ENCODE measurements at regions not wholly inside any gene's neighbourhood (a gene's known extent, or its start where the extent isn't known, plus 50 kb on each side); places are given as distances from the start of the nearest gene placed in this dataset.

DNA sequence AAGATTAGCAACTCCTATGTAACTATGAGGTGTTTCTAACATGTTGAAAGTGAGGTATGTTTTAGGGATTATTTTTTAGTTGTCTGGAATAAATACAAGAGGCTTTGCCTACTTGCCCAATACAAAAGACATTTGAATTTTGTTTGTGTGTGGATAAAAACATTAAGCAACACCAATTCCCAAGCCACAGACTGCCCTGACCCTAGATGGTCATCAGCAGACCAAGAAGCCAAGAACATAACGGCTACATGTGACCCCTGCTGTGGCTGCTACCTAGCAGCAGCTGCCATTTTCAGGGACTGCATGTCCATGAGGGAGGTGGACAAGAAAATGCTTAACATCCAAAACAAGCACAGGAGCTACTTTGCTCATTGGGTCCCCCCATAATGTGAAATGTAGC lies 70.5 kb upstream of the QRFPR start:
- H3K27me3 ChIP-seq (replicated peaks; ENCODE audit: insufficient read depth, low read depth, low read length, poor library complexity), result no peaks in the 10 kb centered on the region
- no peak for DNase-seq (ENCODE audit: low spot score)
- H3K9me3 ChIP-seq (ENCODE audit: low read depth, low read length, poor library complexity, severe bottlenecking), result no peaks in the 10 kb centered on the region
- no peak overlapping the region for H3K4me3 ChIP-seq (ENCODE audit: low read depth, low read length, poor library complexity, severe bottlenecking)
- TF ChIP-seq EZH2 (IDR thresholded peaks at IDR 0.05; ENCODE audit: borderline replicate concordance, low read depth, low read length, poor library complexity, severe bottlenecking), result no peak
- TF ChIP-seq, protein P1, sequence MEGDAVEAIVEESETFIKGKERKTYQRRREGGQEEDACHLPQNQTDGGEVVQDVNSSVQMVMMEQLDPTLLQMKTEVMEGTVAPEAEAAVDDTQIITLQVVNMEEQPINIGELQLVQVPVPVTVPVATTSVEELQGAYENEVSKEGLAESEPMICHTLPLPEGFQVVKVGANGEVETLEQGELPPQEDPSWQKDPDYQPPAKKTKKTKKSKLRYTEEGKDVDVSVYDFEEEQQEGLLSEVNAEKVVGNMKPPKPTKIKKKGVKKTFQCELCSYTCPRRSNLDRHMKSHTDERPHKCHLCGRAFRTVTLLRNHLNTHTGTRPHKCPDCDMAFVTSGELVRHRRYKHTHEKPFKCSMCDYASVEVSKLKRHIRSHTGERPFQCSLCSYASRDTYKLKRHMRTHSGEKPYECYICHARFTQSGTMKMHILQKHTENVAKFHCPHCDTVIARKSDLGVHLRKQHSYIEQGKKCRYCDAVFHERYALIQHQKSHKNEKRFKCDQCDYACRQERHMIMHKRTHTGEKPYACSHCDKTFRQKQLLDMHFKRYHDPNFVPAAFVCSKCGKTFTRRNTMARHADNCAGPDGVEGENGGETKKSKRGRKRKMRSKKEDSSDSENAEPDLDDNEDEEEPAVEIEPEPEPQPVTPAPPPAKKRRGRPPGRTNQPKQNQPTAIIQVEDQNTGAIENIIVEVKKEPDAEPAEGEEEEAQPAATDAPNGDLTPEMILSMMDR (conservative IDR thresholded peaks at IDR 0.05; ENCODE audit: low read depth, low read length), result no peak
- intact Hi-C loops (cut with micrococcal nuclease; ENCODE audit: unreplicated experiment), result no loop called here
- H3K36me3 ChIP-seq (ENCODE audit: insufficient read depth, low read length, poor library complexity, severe bottlenecking), result no peaks in the 10 kb centered on the region
- H3K4me1 ChIP-seq (ENCODE audit: insufficient read depth, low read length, poor library complexity, severe bottlenecking), result peaks cover 4% of the 10 kb centered on the region
- POLR2A ChIA-PET (ENCODE audit: low non-redundant PET), result no interaction called here
- H3K27ac ChIP-seq (ENCODE audit: low read depth, low read length, poor library complexity, severe bottlenecking), result no peak overlapping the region
- CTCF ChIA-PET, result no interaction called here
- BruUV-seq (replicated peaks), result no TSS peak

DNA sequence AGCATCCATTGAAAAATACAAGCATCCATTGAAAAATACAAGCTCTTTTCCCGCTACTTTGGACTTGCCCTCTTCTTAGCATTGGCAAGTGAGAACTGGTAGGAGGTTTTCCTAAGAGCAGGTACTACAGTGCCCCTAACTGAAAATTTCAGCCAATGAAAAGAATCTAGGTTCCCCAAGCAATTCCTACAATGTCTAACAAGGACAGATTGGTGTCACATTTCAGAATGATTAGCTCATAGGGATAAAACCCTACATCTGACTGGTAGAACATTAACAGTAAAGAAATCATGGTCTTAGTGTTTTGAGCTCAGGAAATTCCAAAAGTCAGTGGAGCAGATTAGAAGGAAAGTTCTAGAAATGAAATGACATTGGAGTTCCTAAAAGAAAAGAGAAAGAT lies 68.6 kb upstream of the QRFPR start:
- Histone ChIP-seq H3K27ac (ENCODE audit: low read depth, low read length, poor library complexity, severe bottlenecking) (no peak overlapping the region), H3K36me3 (ENCODE audit: insufficient read depth, low read length, poor library complexity, severe bottlenecking) (no peaks in the 10 kb centered on the region), H3K27me3 (replicated peaks; ENCODE audit: insufficient read depth, low read depth, low read length, poor library complexity) (no peaks in the 10 kb centered on the region), H3K4me3 (ENCODE audit: low read depth, low read length, poor library complexity, severe bottlenecking) (no peak overlapping the region), H3K4me1 (ENCODE audit: insufficient read depth, low read length, poor library complexity, severe bottlenecking) (no peaks in the 10 kb centered on the region), H3K9me3 (ENCODE audit: low read depth, low read length, poor library complexity, severe bottlenecking) (no peaks in the 10 kb centered on the region)
- intact Hi-C loops (cut with micrococcal nuclease; ENCODE audit: unreplicated experiment), result no loop called here
- ChIA-PET CTCF (interaction anchor here (0.6 kb wide), 1 partner anchor 13 kb away, joined by 4 read pairs; no protein-coding TSS in a partner anchor), POLR2A (ENCODE audit: low non-redundant PET) (no interaction called here)
- TF ChIP-seq, protein P1 (conservative IDR thresholded peaks at IDR 0.05; ENCODE audit: low read depth, low read length), result no peak
- no peak for TF ChIP-seq EZH2 (IDR thresholded peaks at IDR 0.05; ENCODE audit: borderline replicate concordance, low read depth, low read length, poor library complexity, severe bottlenecking)
- BruUV-seq (replicated peaks), result no TSS peak
- no peak for DNase-seq (ENCODE audit: low spot score)

DNA sequence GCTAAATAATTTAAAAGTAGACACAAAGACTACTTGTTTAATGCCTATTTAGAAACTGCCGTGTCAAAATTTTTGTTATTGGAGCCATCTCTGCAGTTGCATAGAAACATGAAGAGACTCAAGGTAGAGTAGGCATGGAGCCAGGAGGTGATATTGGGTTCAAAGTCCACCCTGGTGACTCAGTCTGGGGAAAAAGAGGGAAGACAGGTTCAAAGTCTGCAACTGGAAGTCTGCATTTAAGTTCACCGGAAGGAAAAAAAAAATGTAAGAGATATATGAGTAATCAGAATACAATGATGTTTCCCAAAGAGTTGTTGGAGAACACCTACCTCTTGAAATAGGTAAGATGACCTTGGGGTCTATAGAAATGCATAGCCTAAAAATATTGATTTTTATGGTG lies 67.4 kb upstream of the QRFPR start:
- CTCF ChIA-PET, result no interaction called here

More for the DNA sequence above, 67.4 kb upstream of the QRFPR start:
- intact Hi-C loops (cut with micrococcal nuclease; ENCODE audit: unreplicated experiment), result no loop called here
- no peaks in the 10 kb centered on the region for H3K36me3 ChIP-seq (ENCODE audit: insufficient read depth, low read length, poor library complexity, severe bottlenecking)
- H3K9me3 ChIP-seq (ENCODE audit: low read depth, low read length, poor library complexity, severe bottlenecking), result no peaks in the 10 kb centered on the region
- TF ChIP-seq, protein P1 (conservative IDR thresholded peaks at IDR 0.05; ENCODE audit: low read depth, low read length), result no peak
- no peak for TF ChIP-seq EZH2 (IDR thresholded peaks at IDR 0.05; ENCODE audit: borderline replicate concordance, low read depth, low read length, poor library complexity, severe bottlenecking)
- POLR2A ChIA-PET (ENCODE audit: low non-redundant PET), result no interaction called here
- no peak overlapping the region for H3K4me3 ChIP-seq (ENCODE audit: low read depth, low read length, poor library complexity, severe bottlenecking)
- no peaks in the 10 kb centered on the region for H3K27me3 ChIP-seq (replicated peaks; ENCODE audit: insufficient read depth, low read depth, low read length, poor library complexity)
- no peaks in the 10 kb centered on the region for H3K4me1 ChIP-seq (ENCODE audit: insufficient read depth, low read length, poor library complexity, severe bottlenecking)
- no peak overlapping the region for H3K27ac ChIP-seq (ENCODE audit: low read depth, low read length, poor library complexity, severe bottlenecking)
- no peak for DNase-seq (ENCODE audit: low spot score)
- no TSS peak for BruUV-seq (replicated peaks)
